PFSK-1 (cell line): ENCODE measurements at regions not wholly inside any gene's neighbourhood (a gene's known extent, or its start where the extent isn't known, plus 50 kb on each side); places are given as distances from the start of the nearest gene placed in this dataset.

Experiments
- FOXP2 ChIP-seq: optimal IDR thresholded peaks from 2 replicates; pipeline ENCODE3; 2011; ENCODE audit warnings: borderline replicate concordance, control low read depth, inconsistent platforms; ENCODE audit not compliant: insufficient read depth; ENCODE audit errors: extremely low read length, extremely low read depth
- POLR2AphosphoS5 ChIP-seq: IDR thresholded peaks from 2 replicates; pipeline ENCODE4 v1.6.1; 2012; ENCODE audit warnings: low read depth, mild to moderate bottlenecking, control low read depth, low read length, moderate library complexity
- SIN3A ChIP-seq: IDR thresholded peaks from 2 replicates; pipeline ENCODE4 v1.6.1; 2012; ENCODE audit warnings: mild to moderate bottlenecking, low read length, moderate library complexity, borderline replicate concordance; ENCODE audit not compliant: insufficient read depth
- TAF1 ChIP-seq: IDR thresholded peaks from 2 replicates; pipeline ENCODE4 v1.6.1; 2012; ENCODE audit warnings: low read length, control low read depth, borderline replicate concordance; ENCODE audit not compliant: insufficient read depth
- TF ChIP-seq, protein P1 (sequence below), 2 experiments: IDR thresholded peaks; 2 replicates each; pipeline versions ENCODE4 v1.6.1 to v1.8.0; 2011 to 2012; ENCODE audit warnings: low read depth in 2 of 2, low read length in 2 of 2, control low read depth in 1 of 2, inconsistent platforms in 1 of 2, mild to moderate bottlenecking in 1 of 2, moderate library complexity in 1 of 2; ENCODE audit not compliant: insufficient read depth in 1 of 2

GRCh38 chrX:16005917-16006316, 117.4 kb upstream of the GRPR start:
- TF ChIP-seq POLR2AphosphoS5: no peak
- TF ChIP-seq, protein P1, sequence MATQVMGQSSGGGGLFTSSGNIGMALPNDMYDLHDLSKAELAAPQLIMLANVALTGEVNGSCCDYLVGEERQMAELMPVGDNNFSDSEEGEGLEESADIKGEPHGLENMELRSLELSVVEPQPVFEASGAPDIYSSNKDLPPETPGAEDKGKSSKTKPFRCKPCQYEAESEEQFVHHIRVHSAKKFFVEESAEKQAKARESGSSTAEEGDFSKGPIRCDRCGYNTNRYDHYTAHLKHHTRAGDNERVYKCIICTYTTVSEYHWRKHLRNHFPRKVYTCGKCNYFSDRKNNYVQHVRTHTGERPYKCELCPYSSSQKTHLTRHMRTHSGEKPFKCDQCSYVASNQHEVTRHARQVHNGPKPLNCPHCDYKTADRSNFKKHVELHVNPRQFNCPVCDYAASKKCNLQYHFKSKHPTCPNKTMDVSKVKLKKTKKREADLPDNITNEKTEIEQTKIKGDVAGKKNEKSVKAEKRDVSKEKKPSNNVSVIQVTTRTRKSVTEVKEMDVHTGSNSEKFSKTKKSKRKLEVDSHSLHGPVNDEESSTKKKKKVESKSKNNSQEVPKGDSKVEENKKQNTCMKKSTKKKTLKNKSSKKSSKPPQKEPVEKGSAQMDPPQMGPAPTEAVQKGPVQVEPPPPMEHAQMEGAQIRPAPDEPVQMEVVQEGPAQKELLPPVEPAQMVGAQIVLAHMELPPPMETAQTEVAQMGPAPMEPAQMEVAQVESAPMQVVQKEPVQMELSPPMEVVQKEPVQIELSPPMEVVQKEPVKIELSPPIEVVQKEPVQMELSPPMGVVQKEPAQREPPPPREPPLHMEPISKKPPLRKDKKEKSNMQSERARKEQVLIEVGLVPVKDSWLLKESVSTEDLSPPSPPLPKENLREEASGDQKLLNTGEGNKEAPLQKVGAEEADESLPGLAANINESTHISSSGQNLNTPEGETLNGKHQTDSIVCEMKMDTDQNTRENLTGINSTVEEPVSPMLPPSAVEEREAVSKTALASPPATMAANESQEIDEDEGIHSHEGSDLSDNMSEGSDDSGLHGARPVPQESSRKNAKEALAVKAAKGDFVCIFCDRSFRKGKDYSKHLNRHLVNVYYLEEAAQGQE (IDR thresholded peaks at IDR 0.05; ENCODE audit: insufficient read depth in 1 of 2, low read depth in 2 of 2, low read length in 2 of 2): no peak
- TF ChIP-seq SIN3A: no peak
- no peak for TF ChIP-seq TAF1
- no peak for TF ChIP-seq FOXP2

DNA sequence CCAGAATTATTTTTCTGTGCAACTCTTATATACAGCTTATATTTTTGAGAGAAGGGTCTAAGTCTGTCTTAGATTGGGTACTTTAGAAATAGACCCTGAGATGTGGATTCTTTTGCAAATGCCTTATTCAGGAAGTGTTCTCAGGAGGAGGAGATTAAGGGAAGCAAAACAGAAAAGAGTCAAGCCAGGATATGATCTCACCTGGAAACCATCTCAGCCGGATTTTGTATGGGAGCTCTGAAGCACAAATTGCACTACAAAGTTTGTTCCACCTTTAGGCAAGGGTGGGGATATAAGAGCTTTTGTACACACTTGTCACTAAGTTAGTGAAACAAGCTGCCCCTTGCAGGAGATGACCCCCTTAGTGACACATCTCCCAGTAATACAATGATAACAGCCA, 121.2 kb upstream of the GRPR start:
- TF ChIP-seq TAF1 (no peak), SIN3A (no peak), POLR2AphosphoS5 (no peak), FOXP2 (no peak)
- TF ChIP-seq, protein P1 (IDR thresholded peaks at IDR 0.05; ENCODE audit: insufficient read depth in 1 of 2, low read depth in 2 of 2, low read length in 2 of 2): no peak

- TF ChIP-seq TAF1: no peak
- TF ChIP-seq POLR2AphosphoS5: no peak
- no peak for TF ChIP-seq FOXP2
- TF ChIP-seq SIN3A: no peak
- TF ChIP-seq, protein P1 (IDR thresholded peaks at IDR 0.05; ENCODE audit: insufficient read depth in 1 of 2, low read depth in 2 of 2, low read length in 2 of 2): no peak
Measured at GRCh38 chrX:15998350-15998749, 125.0 kb upstream of the GRPR start.

- TF ChIP-seq FOXP2 (no peak), POLR2AphosphoS5 (no peak), SIN3A (no peak), TAF1 (no peak)
- TF ChIP-seq, protein P1 (IDR thresholded peaks at IDR 0.05; ENCODE audit: insufficient read depth in 1 of 2, low read depth in 2 of 2, low read length in 2 of 2): no peak
Measured at GRCh38 chrX:15989716-15990115, 133.6 kb upstream of the GRPR start.
